H1 (cell line): ENCODE measurements at regions not wholly inside any gene's neighbourhood (a gene's known extent, or its start where the extent isn't known, plus 50 kb on each side); places are given as distances from the start of the nearest gene placed in this dataset.

Experiments used
- CTCF ChIA-PET: fragments of 300-600 bp; sonication (Branson Sonifier 250); formaldehyde crosslinking; loops from one replicate; lab custom pipeline; 2021; ENCODE audit not compliant: partially characterized antibody; lab: Charles Lee
- POLR2A ChIA-PET: fragments of 300-600 bp; sonication (Branson Sonifier 250); formaldehyde crosslinking; loops from one replicate; lab custom pipeline; 2021; ENCODE audit warnings: inconsistent platforms; ENCODE audit not compliant: partially characterized antibody; lab: Charles Lee
- DNase-seq, 2 experiments: peaks; one replicate each; pipeline versions ENCODE4 v3.0.0 to v3.0.0-alpha.2; 2010 to 2022; ENCODE audit warnings: low spot score in 2 of 2, low read depth in 1 of 2, mixed read lengths in 1 of 2
- FAIRE-seq: peaks from 2 replicates; lab custom pipeline; 2011; peaks lifted over from hg19 to GRCh38; lab: Jason Lieb, UNC
- H2AFZ ChIP-seq: 2 replicates; pipeline ENCODE4 v1.8.1; 2012; ENCODE audit warnings: low read length, inconsistent platforms
- H2AK5ac ChIP-seq: 2 replicates; pipeline ENCODE4 v1.6.1; 2013; ENCODE audit warnings: low read depth, low read length
- H2BK120ac ChIP-seq: replicated peaks from 2 replicates; pipeline ENCODE3; 2013; ENCODE audit warnings: low read depth, low read length, inconsistent platforms
- H2BK12ac ChIP-seq: 2 replicates; pipeline ENCODE4 v1.6.1; 2013; ENCODE audit warnings: low read depth, low read length
- H2BK15ac ChIP-seq: 2 replicates; pipeline ENCODE4 v1.6.1; 2013; ENCODE audit warnings: low read length
- H2BK20ac ChIP-seq: 2 replicates; pipeline ENCODE4 v1.6.1; 2013; ENCODE audit warnings: low read length
- H2BK5ac ChIP-seq: 2 replicates; pipeline ENCODE4 v1.6.1; 2013; ENCODE audit warnings: low read depth, low read length
- H3K14ac ChIP-seq: 2 replicates; pipeline ENCODE4 v1.6.1; 2013; ENCODE audit warnings: inconsistent platforms; ENCODE audit not compliant: insufficient read length
- H3K18ac ChIP-seq: 2 replicates; pipeline ENCODE4 v1.6.1; 2013; ENCODE audit warnings: low read length; ENCODE audit errors: extremely low read depth
- H3K23ac ChIP-seq: 2 replicates; pipeline ENCODE4 v1.6.1; 2013; ENCODE audit warnings: inconsistent platforms; ENCODE audit not compliant: insufficient read length
- H3K23me2 ChIP-seq: 2 replicates; pipeline ENCODE4 v1.6.1; 2013; ENCODE audit warnings: low read depth, low read length
- H3K27ac ChIP-seq: 2 replicates; pipeline ENCODE4 v1.6.1; 2011; ENCODE audit warnings: low read depth, low read length, inconsistent platforms
- H3K27me3 ChIP-seq, 4 experiments: replicated peaks in 1 of 4; 1 replicate in 1 of 4; 2 replicates in 3 of 4; pipeline versions ENCODE4 v1.6.1 to v1.8.1; 2011 to 2013; ENCODE audit warnings: low read length in 3 of 4, mild to moderate bottlenecking in 3 of 4, inconsistent platforms in 2 of 4, mixed read lengths in 2 of 4, moderate library complexity in 1 of 4; ENCODE audit not compliant: control insufficient read depth in 3 of 4, insufficient read depth in 3 of 4; ENCODE audit errors: extremely low read depth in 1 of 4
- H3K36me3 ChIP-seq, 4 experiments: 2 replicates each; pipeline versions ENCODE4 v1.6.1 to v1.8.1; 2011 to 2013; ENCODE audit warnings: mild to moderate bottlenecking in 4 of 4, low read length in 3 of 4, moderate library complexity in 2 of 4, control low read depth in 1 of 4, inconsistent platforms in 1 of 4; ENCODE audit not compliant: insufficient read depth in 4 of 4, control insufficient read depth in 2 of 4
- H3K4ac ChIP-seq: replicated peaks from 2 replicates; pipeline ENCODE3; 2013; ENCODE audit warnings: low read length, low read depth, mixed read lengths, inconsistent platforms; ENCODE audit not compliant: insufficient read length
- H3K4me1 ChIP-seq, 4 experiments: replicated peaks in 1 of 4; 1 replicate in 1 of 4; 2 replicates in 3 of 4; pipeline versions ENCODE4 v1.6.1 to v1.8.1; 2011 to 2013; ENCODE audit warnings: low read length in 3 of 4, inconsistent platforms in 2 of 4, mixed read lengths in 1 of 4; ENCODE audit not compliant: insufficient read depth in 4 of 4, control insufficient read depth in 3 of 4
- H3K4me2 ChIP-seq, 2 experiments: 2 replicates each; pipeline versions ENCODE4 v1.6.1 to v1.8.1; 2011 to 2013; ENCODE audit warnings: low read depth in 2 of 2, low read length in 2 of 2, control low read depth in 1 of 2, inconsistent platforms in 1 of 2, mild to moderate bottlenecking in 1 of 2; ENCODE audit not compliant: insufficient read depth in 1 of 2
- H3K4me3 ChIP-seq, 4 experiments: fragments of 200-600, 300-600 bp in 1 of 4; sonication (generic), shearing (Covaris generic), sonication (Bioruptor Twin) in 1 of 4; 2 replicates each; pipeline versions ENCODE4 v1.5.1 to v1.8.1; 2011 to 2016; ENCODE audit warnings: low read length in 4 of 4, low read depth in 3 of 4, control low read depth in 2 of 4, inconsistent platforms in 2 of 4, mild to moderate bottlenecking in 2 of 4, mixed read lengths in 1 of 4, moderate library complexity in 1 of 4; ENCODE audit not compliant: insufficient read depth in 2 of 4; ENCODE audit errors: extremely low read depth in 1 of 4
- H3K56ac ChIP-seq: replicated peaks from 2 replicates; pipeline ENCODE3; 2013; ENCODE audit warnings: low read depth, mild to moderate bottlenecking, mixed read lengths, low read length, inconsistent platforms; ENCODE audit not compliant: insufficient read length
- H3K79me1 ChIP-seq: 2 replicates; pipeline ENCODE4 v1.6.1; 2013; ENCODE audit warnings: low read depth, low read length, control low read depth
- H3K79me2 ChIP-seq, 2 experiments: 2 replicates each; pipeline versions ENCODE4 v1.6.1 to v1.8.1; 2012 to 2013; ENCODE audit warnings: low read length in 2 of 2, mild to moderate bottlenecking in 2 of 2, inconsistent platforms in 1 of 2; ENCODE audit not compliant: insufficient read depth in 2 of 2, control insufficient read depth in 1 of 2
- H3K9ac ChIP-seq, 4 experiments: replicated peaks in 1 of 4; 1 replicate in 1 of 4; 2 replicates in 3 of 4; pipeline versions ENCODE4 v1.6.1 to v1.8.1; 2011 to 2013; ENCODE audit warnings: low read depth in 3 of 4, low read length in 3 of 4, control low read depth in 2 of 4, mild to moderate bottlenecking in 2 of 4, moderate library complexity in 2 of 4, inconsistent platforms in 1 of 4; ENCODE audit errors: extremely low read depth in 1 of 4
- H3K9me3 ChIP-seq, 2 experiments: 2 replicates each; pipeline versions ENCODE4 v1.6.1 to v1.8.1; 2012 to 2013; ENCODE audit warnings: mild to moderate bottlenecking in 2 of 2, moderate library complexity in 2 of 2, control low read depth in 1 of 2, inconsistent platforms in 1 of 2, low read depth in 1 of 2, low read length in 1 of 2, mixed read lengths in 1 of 2; ENCODE audit not compliant: insufficient read depth in 2 of 2
- H4K20me1 ChIP-seq, 2 experiments: replicated peaks in 1 of 2; 2 replicates each; pipeline versions ENCODE3 to v1.8.1; 2011 to 2013; ENCODE audit warnings: inconsistent platforms in 2 of 2, low read length in 2 of 2, mild to moderate bottlenecking in 1 of 2; ENCODE audit not compliant: insufficient read depth in 2 of 2, control insufficient read depth in 1 of 2
- H4K5ac ChIP-seq: 2 replicates; pipeline ENCODE4 v1.6.1; 2013; ENCODE audit warnings: low read length, low read depth, mixed read lengths, inconsistent platforms; ENCODE audit not compliant: insufficient read length
- H4K8ac ChIP-seq: 2 replicates; pipeline ENCODE4 v1.8.0; 2013; ENCODE audit warnings: mild to moderate bottlenecking, moderate library complexity, low read length, inconsistent platforms; ENCODE audit not compliant: insufficient read depth; ENCODE audit errors: extremely low read depth
- H4K91ac ChIP-seq: replicated peaks from 2 replicates; pipeline ENCODE3; 2013; ENCODE audit warnings: low read length, mixed read lengths, inconsistent platforms; ENCODE audit not compliant: insufficient read length
- BACH1 ChIP-seq: IDR thresholded peaks from 2 replicates; pipeline ENCODE4 v1.6.1; 2012; ENCODE audit warnings: low read length, improper control_type of control experiment
- EZH2 ChIP-seq: fragments of 200-600 bp; sonication (generic); IDR thresholded peaks from 2 replicates; pipeline ENCODE4 v1.7.1; 2012; ENCODE audit warnings: low read depth, mild to moderate bottlenecking, moderate library complexity, low read length, inconsistent platforms; ENCODE audit not compliant: severe bottlenecking
- GTF2F1 ChIP-seq: IDR thresholded peaks from 2 replicates; pipeline ENCODE4 v1.6.1; 2012; ENCODE audit warnings: low read depth, low read length, improper control_type of control experiment, borderline replicate concordance
- KDM1A ChIP-seq: fragments of 200-600, 300-600 bp; sonication (generic); IDR thresholded peaks from 2 replicates; pipeline ENCODE4 v1.7.1; 2016; ENCODE audit warnings: mild to moderate bottlenecking, low read length, borderline replicate concordance
- RAD21 ChIP-seq, 2 experiments: IDR thresholded peaks in 1 of 2; conservative IDR thresholded peaks in 1 of 2; 2 replicates each; pipeline ENCODE4 v1.6.1; 2011; ENCODE audit warnings: low read depth in 2 of 2, low read length in 2 of 2, improper control_type of control experiment in 1 of 2, inconsistent platforms in 1 of 2, mild to moderate bottlenecking in 1 of 2, moderate library complexity in 1 of 2
- SIRT6 ChIP-seq: IDR thresholded peaks from one replicate; pipeline ENCODE4 v1.7.1; 2012; ENCODE audit warnings: low read length, inconsistent platforms
- SP1 ChIP-seq: IDR thresholded peaks from 2 replicates; pipeline ENCODE4 v1.6.1; 2011; ENCODE audit warnings: low read depth, low read length
- SRF ChIP-seq: IDR thresholded peaks from 2 replicates; pipeline ENCODE4 v1.6.1; 2011; ENCODE audit warnings: mild to moderate bottlenecking, low read depth, low read length, moderate library complexity
- WGBS, 2 experiments: shearing (Covaris generic) in 1 of 2; methylation state at CpG; one replicate each; pipeline versions ENCODE4 v1.1.6 to v1.1.7; 2013 to 2015; ENCODE audit warnings: low lambda C conversion rate in 2 of 2, mixed read lengths in 2 of 2, inconsistent platforms in 1 of 2, low coverage in 1 of 2, missing lambda C conversion rate in 1 of 2; ENCODE audit not compliant: insufficient replicate concordance in 2 of 2, insufficient coverage in 1 of 2, insufficient read length in 1 of 2; ENCODE audit errors: extremely low coverage in 1 of 2, missing lambda C conversion rate in 1 of 2; 5-methylcytosine and 5-hydroxymethylcytosine counted together
- TF ChIP-seq, protein P1 (sequence below), 3 experiments: IDR thresholded peaks; 1 replicate in 2 of 3; 2 replicates in 1 of 3; pipeline versions ENCODE4 v1.5.1 to v1.6.1; 2011; ENCODE audit warnings: low read length in 3 of 3, mild to moderate bottlenecking in 3 of 3, inconsistent platforms in 2 of 3, low read depth in 1 of 3, moderate library complexity in 1 of 3; ENCODE audit not compliant: insufficient read depth in 1 of 3; ENCODE audit errors: control extremely low read depth in 1 of 3
- TF ChIP-seq, protein P2 (sequence below): IDR thresholded peaks from 2 replicates; pipeline ENCODE4 v1.6.1; 2012; ENCODE audit warnings: low read length, inconsistent platforms

DNA sequence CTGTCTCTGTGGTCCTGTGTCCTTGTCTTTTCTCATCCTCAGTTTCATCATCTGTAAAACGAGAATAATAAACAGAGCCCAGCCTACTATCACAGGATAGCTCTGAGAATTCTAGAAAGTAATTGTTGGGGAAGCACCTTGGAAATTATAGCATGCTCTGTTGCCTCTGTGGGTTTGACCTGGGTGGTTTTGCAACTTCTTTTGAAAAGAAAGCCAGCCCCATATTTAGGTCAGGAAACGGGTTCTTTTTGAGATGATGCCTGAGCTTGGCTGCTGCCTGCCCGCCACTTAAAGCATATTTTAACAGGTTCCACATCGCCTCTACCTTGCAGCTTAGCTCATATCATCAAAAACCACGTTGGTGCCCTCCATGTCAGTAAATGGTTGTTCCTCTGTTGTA lies 111.1 kb downstream of the TLR4 start:
- ChIA-PET CTCF (interaction anchor here (0.7 to 1.1 kb wide), 2 partner anchors 11 to 554 kb away, joined by 3 read pairs; no protein-coding TSS in a partner anchor), POLR2A (no interaction called here)
- Histone ChIP-seq H3K9me3 (no peaks in the 10 kb centered on the region), H3K18ac (no peak overlapping the region), H4K5ac (no peak overlapping the region), H3K36me3 (no peaks in the 10 kb centered on the region), H3K23ac (no peak overlapping the region), H3K4me1 (no peaks in the 10 kb centered on the region), H3K27me3 (no peaks in the 10 kb centered on the region), H3K27ac (no peak overlapping the region), H3K4me3 (no peak overlapping the region), H3K79me1 (no peaks in the 10 kb centered on the region), H3K9ac (no peak overlapping the region), H2BK12ac (no peak overlapping the region), H2BK5ac (no peak overlapping the region), H4K8ac (no peak overlapping the region), H2AFZ (0 out of 2 replicates have a peak overlapping the region, but pooled peaks have one; percentile 12), H2BK120ac (no peak overlapping the region), H3K79me2 (no peaks in the 10 kb centered on the region), H4K91ac (no peak overlapping the region), H2BK15ac (no peak overlapping the region), H2AK5ac (no peak overlapping the region), H4K20me1 (no peaks in the 10 kb centered on the region), H2BK20ac (no peak overlapping the region), H3K56ac (no peak overlapping the region), H3K4ac (no peak overlapping the region), H3K4me2 (no peak overlapping the region), H3K23me2 (no peaks in the 10 kb centered on the region), H3K14ac (no peak overlapping the region)
- DNase-seq, result no peak
- WGBS, 2 experiments, result 83% methylated on average over 5 of the region's 5 CpGs; no CpG with 5 or more reads in 1 of the 2 experiments
- no peak for FAIRE-seq
- TF ChIP-seq, protein P1, sequence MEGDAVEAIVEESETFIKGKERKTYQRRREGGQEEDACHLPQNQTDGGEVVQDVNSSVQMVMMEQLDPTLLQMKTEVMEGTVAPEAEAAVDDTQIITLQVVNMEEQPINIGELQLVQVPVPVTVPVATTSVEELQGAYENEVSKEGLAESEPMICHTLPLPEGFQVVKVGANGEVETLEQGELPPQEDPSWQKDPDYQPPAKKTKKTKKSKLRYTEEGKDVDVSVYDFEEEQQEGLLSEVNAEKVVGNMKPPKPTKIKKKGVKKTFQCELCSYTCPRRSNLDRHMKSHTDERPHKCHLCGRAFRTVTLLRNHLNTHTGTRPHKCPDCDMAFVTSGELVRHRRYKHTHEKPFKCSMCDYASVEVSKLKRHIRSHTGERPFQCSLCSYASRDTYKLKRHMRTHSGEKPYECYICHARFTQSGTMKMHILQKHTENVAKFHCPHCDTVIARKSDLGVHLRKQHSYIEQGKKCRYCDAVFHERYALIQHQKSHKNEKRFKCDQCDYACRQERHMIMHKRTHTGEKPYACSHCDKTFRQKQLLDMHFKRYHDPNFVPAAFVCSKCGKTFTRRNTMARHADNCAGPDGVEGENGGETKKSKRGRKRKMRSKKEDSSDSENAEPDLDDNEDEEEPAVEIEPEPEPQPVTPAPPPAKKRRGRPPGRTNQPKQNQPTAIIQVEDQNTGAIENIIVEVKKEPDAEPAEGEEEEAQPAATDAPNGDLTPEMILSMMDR (IDR thresholded peaks at IDR 0.05; ENCODE audit: control extremely low read depth in 1 of 3, insufficient read depth in 1 of 3, low read depth in 1 of 3, low read length in 3 of 3), result no peak
- TF ChIP-seq SRF, result no peak
- no peak for TF ChIP-seq EZH2
- TF ChIP-seq GTF2F1, result no peak
- TF ChIP-seq BACH1, result no peak
- no peak for TF ChIP-seq SP1
- TF ChIP-seq, protein P2, sequence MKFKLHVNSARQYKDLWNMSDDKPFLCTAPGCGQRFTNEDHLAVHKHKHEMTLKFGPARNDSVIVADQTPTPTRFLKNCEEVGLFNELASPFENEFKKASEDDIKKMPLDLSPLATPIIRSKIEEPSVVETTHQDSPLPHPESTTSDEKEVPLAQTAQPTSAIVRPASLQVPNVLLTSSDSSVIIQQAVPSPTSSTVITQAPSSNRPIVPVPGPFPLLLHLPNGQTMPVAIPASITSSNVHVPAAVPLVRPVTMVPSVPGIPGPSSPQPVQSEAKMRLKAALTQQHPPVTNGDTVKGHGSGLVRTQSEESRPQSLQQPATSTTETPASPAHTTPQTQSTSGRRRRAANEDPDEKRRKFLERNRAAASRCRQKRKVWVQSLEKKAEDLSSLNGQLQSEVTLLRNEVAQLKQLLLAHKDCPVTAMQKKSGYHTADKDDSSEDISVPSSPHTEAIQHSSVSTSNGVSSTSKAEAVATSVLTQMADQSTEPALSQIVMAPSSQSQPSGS, result no peak
- no peak for TF ChIP-seq SIRT6
- no peak for TF ChIP-seq KDM1A
- no peak for TF ChIP-seq RAD21 (IDR thresholded peaks at IDR 0.05 in 1 of 2, conservative IDR thresholded peaks at IDR 0.05 in 1 of 2; ENCODE audit: low read depth in 2 of 2, low read length in 2 of 2)
